B cell (primary cell): ENCODE measurements at regions not wholly inside any gene's neighbourhood (a gene's known extent, or its start where the extent isn't known, plus 50 kb on each side); places are given as distances from the start of the nearest gene placed in this dataset.

Source experiments
- ATAC-seq: fragments of 200-7000 bp; cut with Tn5 transposase; one replicate; pipeline ENCODE4 v1.10.0; 2021; ENCODE audit warnings: low read depth, mild to moderate bottlenecking, moderate number of reproducible peaks, moderate library complexity
- CTCF ChIA-PET: fragments of 350-600 bp; sonication (Branson Sonifier 250); formaldehyde crosslinking; loops from one replicate; lab custom pipeline; 2021; ENCODE audit warnings: antibody characterized with exemption, inconsistent platforms; lab: Charles Lee
- POLR2A ChIA-PET: fragments of 350-600 bp; sonication (Branson Sonifier 250); formaldehyde crosslinking; loops from one replicate; lab custom pipeline; 2021; ENCODE audit warnings: antibody characterized with exemption; lab: Charles Lee
- DNase-seq: peaks from one replicate; pipeline ENCODE4 v3.0.0; 2013
- H2AFZ ChIP-seq: 2 replicates; pipeline ENCODE4 v1.6.1; 2012; ENCODE audit warnings: mild to moderate bottlenecking, low read depth, low read length; ENCODE audit not compliant: insufficient read depth, poor library complexity, severe bottlenecking
- H3K27ac ChIP-seq, 2 donors: 1 replicate in 1 of 2; 2 replicates in 1 of 2; pipeline ENCODE4 v1.5.1; 2012 to 2013; ENCODE audit warnings: low read length in 2 of 2, mild to moderate bottlenecking in 2 of 2, moderate library complexity in 1 of 2
- H3K27me3 ChIP-seq, 4 experiments: fragments of 200-600 bp in 1 of 4; sonication (generic) in 1 of 4; replicated peaks in 1 of 4; 1 replicate in 2 of 4; 2 replicates in 2 of 4; pipeline versions ENCODE4 v1.6.1 to v1.7.0; 2013 to 2016; ENCODE audit warnings: low read length in 3 of 4, mild to moderate bottlenecking in 2 of 4, mixed read lengths in 1 of 4, moderate library complexity in 1 of 4; ENCODE audit not compliant: insufficient read depth in 4 of 4, control insufficient read depth in 3 of 4; ENCODE audit errors: control extremely low read depth in 1 of 4
- H3K36me3 ChIP-seq, 2 experiments: replicated peaks in 1 of 2; 1 replicate in 1 of 2; 2 replicates in 1 of 2; pipeline versions ENCODE4 v1.6.1 to v1.7.1; 2013; ENCODE audit warnings: low read length in 1 of 2; ENCODE audit not compliant: insufficient read depth in 2 of 2, control insufficient read depth in 1 of 2; ENCODE audit errors: control extremely low read depth in 1 of 2, extremely low read depth in 1 of 2
- H3K4me1 ChIP-seq, 2 donors: fragments of 200-600 bp in 1 of 2; sonication (generic) in 1 of 2; 1 replicate in 1 of 2; 2 replicates in 1 of 2; pipeline versions ENCODE4 v1.5.1 to v1.6.1; 2013 to 2017; ENCODE audit warnings: low read length in 2 of 2; ENCODE audit not compliant: control insufficient read depth in 2 of 2, insufficient read depth in 2 of 2
- H3K4me2 ChIP-seq: replicated peaks from 2 replicates; pipeline ENCODE3; 2012; ENCODE audit warnings: mild to moderate bottlenecking, low read depth, low read length; ENCODE audit not compliant: poor library complexity, severe bottlenecking
- H3K4me3 ChIP-seq, 5 experiments: fragments of 200-600 bp in 1 of 5; sonication (generic) in 1 of 5; 1 replicate in 3 of 5; 2 replicates in 2 of 5; pipeline versions ENCODE4 v1.5.1 to v1.7.0; 2011 to 2016; ENCODE audit warnings: low read length in 4 of 5, mild to moderate bottlenecking in 4 of 5, low read depth in 2 of 5, control low read depth in 1 of 5, moderate library complexity in 1 of 5; ENCODE audit not compliant: insufficient read depth in 1 of 5; ENCODE audit errors: control extremely low read depth in 1 of 5, extremely low read depth in 1 of 5
- H3K79me2 ChIP-seq: fragments of 200-600 bp; sonication (generic); one replicate; pipeline ENCODE4 v1.6.0; 2016; ENCODE audit warnings: low read length; ENCODE audit not compliant: control insufficient read depth, insufficient read depth
- H3K9ac ChIP-seq: fragments of 200-600 bp; sonication (generic); 2 replicates; pipeline ENCODE4 v1.6.1; 2017; ENCODE audit warnings: mild to moderate bottlenecking, low read length, moderate library complexity
- H3K9me3 ChIP-seq, 3 donors: one replicate each; pipeline versions ENCODE4 v1.6.1 to v1.7.1; 2013; ENCODE audit warnings: low read length in 2 of 3; ENCODE audit not compliant: control insufficient read depth in 2 of 3, insufficient read depth in 1 of 3; ENCODE audit errors: control extremely low read depth in 1 of 3
- H4K20me1 ChIP-seq: 2 replicates; pipeline ENCODE4 v1.6.0; 2012; ENCODE audit warnings: mild to moderate bottlenecking, low read length; ENCODE audit not compliant: insufficient read depth, control insufficient read depth, poor library complexity, severe bottlenecking
- H3K27ac Mint-ChIP-seq: one replicate; pipeline ENCODE4 v1.8.0; 2021; ENCODE audit warnings: mixed read lengths
- H3K27me3 Mint-ChIP-seq: one replicate; pipeline ENCODE4 v1.8.0; 2021; ENCODE audit warnings: mixed read lengths
- H3K4me1 Mint-ChIP-seq: one replicate; pipeline ENCODE4 v1.8.0; 2021; ENCODE audit warnings: mixed read lengths
- H3K4me3 Mint-ChIP-seq: one replicate; pipeline ENCODE4 v1.8.0; 2021; ENCODE audit warnings: mixed read lengths
- H3K9me3 Mint-ChIP-seq: one replicate; pipeline ENCODE4 v1.8.0; 2022; ENCODE audit warnings: mixed read lengths; ENCODE audit not compliant: insufficient read depth
- CTCF ChIP-seq: fragments of 200-600 bp; IDR thresholded peaks from one replicate; pipeline ENCODE4 v1.8.0; 2022; ENCODE audit warnings: antibody characterized with exemption, mild to moderate bottlenecking
- EZH2 ChIP-seq: IDR thresholded peaks from 2 replicates; pipeline ENCODE4 v1.6.1; 2012; ENCODE audit warnings: borderline replicate concordance, low read depth, mild to moderate bottlenecking, moderate library complexity, low read length; ENCODE audit not compliant: insufficient read depth, poor library complexity, severe bottlenecking
- intact Hi-C: fragments of 100-400 bp; cut with micrococcal nuclease; formaldehyde crosslinking; loops from one replicate; pipeline ENCODE4 v1.10.0; 2022

DNA sequence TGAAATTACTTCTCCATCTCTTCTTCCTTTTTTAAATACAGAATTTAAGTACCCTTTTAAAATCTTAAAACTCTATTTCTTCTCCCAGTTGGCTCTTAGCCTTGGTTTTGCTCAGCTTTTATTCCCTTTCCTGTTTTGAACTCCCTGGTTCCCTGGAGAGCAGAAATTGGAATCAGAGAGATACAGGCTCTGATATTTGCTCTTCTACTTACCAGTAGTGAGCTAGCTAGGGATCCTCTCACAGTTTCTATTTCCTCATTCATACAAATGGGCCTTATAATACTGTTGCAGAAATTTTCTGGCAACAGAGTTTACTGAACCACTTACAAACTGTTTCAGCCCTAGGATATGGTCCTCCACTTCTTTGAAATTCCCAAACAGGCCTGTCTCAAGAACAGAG is 606.3 kb downstream of the NUF2 start:
- no peaks in the 10 kb centered on the region for H3K4me1 Mint-ChIP-seq
- POLR2A ChIA-PET, result no interaction called here

DNA sequence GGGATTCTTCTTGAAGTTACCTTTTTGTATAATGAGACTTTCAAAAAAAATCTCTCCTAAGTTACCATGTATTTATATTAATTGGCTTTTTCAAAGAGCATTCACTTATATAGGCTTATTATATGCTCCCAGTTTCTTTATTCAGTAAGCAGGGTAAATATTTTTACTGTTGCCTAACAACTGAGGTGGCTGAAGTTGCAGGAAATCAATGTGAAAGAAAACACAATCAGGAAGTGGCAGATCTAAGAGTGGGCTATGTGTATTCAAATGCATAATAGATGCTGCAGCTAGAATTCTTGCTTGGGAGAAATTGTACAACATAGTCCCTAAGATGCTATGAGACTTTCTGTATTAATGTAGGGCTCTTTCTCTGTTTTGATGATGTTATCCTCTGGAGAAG is 606.9 kb downstream of the NUF2 start:
- H3K79me2 ChIP-seq, result no peaks in the 10 kb centered on the region
- H3K27me3 ChIP-seq, result no peaks in the 10 kb centered on the region
- Mint-ChIP-seq H3K27ac (no peak overlapping the region), H3K4me1 (no peaks in the 10 kb centered on the region), H3K4me3 (no peak overlapping the region), H3K27me3 (no peaks in the 10 kb centered on the region), H3K9me3 (no peaks in the 10 kb centered on the region)
- no peaks in the 10 kb centered on the region for H3K9me3 ChIP-seq
- ChIA-PET POLR2A (no interaction called here), CTCF (no interaction called here)
- no peak for TF ChIP-seq EZH2
- no peak for TF ChIP-seq CTCF
- H3K9ac ChIP-seq, result no peak overlapping the region
- H2AFZ ChIP-seq, result no peak overlapping the region
- H3K4me1 ChIP-seq, result no peaks in the 10 kb centered on the region
- no peak for ATAC-seq
- no peak overlapping the region for H3K4me3 ChIP-seq
- no peak overlapping the region for H3K27ac ChIP-seq
- DNase-seq, result no peak
- intact Hi-C loops, result no loop called here
- H3K36me3 ChIP-seq, result no peaks in the 10 kb centered on the region
- H4K20me1 ChIP-seq, result no peaks in the 10 kb centered on the region
- no peak overlapping the region for H3K4me2 ChIP-seq

More for the DNA sequence above, 606.3 kb downstream of the NUF2 start:
- H3K9ac ChIP-seq, result no peak overlapping the region
- H3K9me3 ChIP-seq, result no peaks in the 10 kb centered on the region
- H3K79me2 ChIP-seq, result no peaks in the 10 kb centered on the region
- ATAC-seq (no peak), DNase-seq (no peak)
- no peak overlapping the region for H3K27ac Mint-ChIP-seq
- CTCF ChIA-PET, result no interaction called here
- H3K27ac ChIP-seq, result no peak overlapping the region
- no peak overlapping the region for H3K4me3 Mint-ChIP-seq
- no peak overlapping the region for H2AFZ ChIP-seq
- no peaks in the 10 kb centered on the region for H3K9me3 Mint-ChIP-seq
- no peaks in the 10 kb centered on the region for H4K20me1 ChIP-seq
- no peak overlapping the region for H3K4me3 ChIP-seq
- no peaks in the 10 kb centered on the region for H3K4me1 ChIP-seq
- TF ChIP-seq CTCF (no peak), EZH2 (no peak)
- intact Hi-C loops, result no loop called here
- H3K4me2 ChIP-seq, result no peak overlapping the region
- H3K36me3 ChIP-seq, result no peaks in the 10 kb centered on the region
- no peaks in the 10 kb centered on the region for H3K27me3 ChIP-seq
- no peaks in the 10 kb centered on the region for H3K27me3 Mint-ChIP-seq
